ENCODE measurements at regions not wholly inside any gene's neighbourhood (a gene's known extent, or its start where the extent isn't known, plus 50 kb on each side); places are given as distances from the start of the nearest gene placed in this dataset.

DNA sequence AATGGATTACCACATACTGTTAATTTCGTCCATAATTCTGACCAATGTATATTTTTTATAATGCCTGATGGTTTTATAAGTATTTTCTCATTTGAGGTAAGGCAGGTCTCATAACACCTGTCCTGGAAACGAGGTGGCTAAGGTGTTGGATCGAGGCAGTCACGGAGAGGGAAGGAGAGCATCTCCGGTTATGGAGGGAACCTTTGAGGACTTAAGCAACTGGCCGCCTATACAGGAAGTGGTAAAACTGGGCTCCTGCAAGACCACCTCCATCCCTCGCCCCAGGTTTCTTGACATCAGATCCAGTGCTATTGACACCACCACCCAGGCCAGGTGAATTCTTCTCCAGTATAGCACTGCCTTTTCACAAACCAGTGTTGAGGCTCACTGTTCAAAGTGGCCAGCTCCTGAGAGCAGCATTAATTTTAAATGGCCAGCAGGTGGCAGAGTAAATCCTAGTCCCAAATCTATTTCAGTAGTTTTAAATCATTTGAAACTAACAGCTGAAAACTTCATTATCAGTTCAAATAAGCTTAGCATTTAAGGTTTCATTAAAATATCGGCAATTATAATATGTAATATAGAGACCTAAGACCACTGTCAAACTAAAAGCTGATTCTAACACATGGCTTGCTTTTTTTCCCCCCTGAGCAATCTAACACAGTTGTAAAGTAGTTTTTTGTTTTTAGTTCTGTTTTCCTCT is 100.8 kb downstream of the PPM1A start:
- DNase-seq = peak; percentile 25

DNA sequence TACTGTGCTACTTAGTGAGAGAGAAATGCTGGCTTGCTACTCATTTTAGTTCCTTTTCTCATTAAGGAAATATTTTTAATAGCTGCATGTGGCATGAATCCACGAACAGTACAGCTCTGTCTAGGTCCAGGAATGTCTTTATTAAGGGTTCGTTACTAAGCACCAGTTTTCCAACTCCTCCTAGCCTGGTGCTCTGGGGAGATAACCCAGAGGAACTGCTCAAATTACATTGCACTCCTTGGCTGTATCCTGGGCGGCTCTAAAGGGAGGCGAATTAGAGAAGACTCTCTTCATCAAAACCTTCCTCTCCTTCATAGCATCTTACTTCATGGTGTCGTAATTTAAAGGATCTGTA is 101.3 kb downstream of the PPM1A start:
- no peak for DNase-seq

DNA sequence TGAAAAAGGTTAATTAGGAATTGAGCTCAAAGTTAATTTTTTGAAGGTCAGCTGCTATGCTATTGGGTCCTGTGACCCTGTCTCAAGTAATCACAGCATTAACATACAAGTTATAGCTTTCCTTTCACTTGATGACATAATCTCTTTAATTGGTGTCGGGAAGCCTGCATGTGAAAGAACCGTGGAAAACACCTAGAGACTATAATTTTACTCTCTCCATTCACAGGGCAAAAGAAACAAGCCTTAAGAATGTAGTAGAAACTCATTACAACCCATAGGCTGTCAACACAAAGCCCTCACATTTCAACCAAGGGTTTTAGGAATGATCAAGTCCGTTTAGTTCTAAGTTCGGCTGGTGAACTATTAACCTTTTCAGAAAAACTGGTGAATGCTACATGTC is 104.4 kb downstream of the PPM1A start:
- no peak for DNase-seq

DNA sequence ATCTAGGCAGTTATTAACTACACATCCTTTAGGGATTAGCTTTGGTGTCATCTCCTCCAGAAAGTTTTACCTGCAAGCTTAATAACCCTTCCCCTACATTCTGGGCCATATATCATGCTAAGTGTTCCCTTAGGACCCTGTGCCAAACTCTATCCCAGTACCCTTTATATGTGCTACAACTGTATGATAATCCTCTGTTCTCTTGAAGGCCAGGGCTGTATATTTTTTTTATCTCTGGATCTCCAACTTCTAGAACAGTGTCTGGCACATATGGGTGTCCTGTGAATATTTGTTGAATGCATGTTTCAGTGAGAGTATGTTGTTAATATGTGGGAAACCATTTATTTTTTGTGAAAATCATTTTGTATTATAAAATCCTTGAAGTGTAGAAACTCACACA is 106.7 kb downstream of the PPM1A start:
- DNase-seq = no peak

DNA sequence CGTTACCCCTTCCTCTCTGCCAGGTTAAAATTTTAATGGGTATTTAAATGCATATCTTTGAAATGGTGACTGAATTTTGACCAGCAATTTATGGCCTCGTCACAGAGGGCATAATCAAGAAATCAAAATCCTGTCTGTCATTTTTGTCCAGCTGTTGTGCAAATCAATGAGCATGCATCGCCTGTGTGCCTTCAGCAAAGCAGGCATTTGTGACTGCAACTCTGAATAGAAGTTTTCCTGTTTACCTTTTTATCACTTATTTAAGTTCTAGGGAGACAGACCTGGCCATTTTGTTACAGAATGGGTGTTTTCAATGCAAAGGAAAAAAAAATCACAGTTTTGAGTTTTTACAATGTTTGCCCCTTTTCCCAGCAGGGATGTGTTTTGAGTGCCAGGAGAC is 107.4 kb downstream of the PPM1A start:
- DNase-seq = no peak

DNA sequence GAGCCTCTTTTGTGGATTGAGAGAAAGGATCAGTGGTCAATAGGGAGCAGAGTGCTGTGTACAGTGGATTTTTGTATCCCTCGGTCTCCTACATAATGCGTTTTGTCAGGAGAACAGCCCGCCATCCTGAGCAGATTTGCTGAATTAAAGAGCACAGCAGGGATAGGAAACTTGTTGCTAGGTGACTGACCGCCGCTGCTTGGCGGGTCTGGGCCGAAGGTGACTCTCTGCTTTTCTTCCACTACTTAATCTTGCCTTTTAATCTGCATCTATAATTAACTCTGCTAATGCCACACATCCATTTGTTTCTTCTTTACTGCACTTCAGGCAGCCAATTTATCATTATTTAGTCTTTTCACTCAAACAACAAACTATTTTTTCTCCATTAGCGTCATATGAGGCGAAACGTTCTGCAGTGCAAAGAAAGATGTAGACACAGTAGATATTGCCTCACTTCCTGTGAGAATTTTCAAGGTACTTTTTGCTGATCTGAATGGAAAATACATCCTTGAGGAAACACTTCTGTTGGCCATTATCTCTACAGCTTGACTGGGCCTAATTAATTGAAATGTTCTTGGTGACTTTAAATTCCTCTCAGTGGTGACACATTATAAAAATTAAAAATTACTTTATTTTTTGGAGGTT is 108.0 kb downstream of the PPM1A start:
- no peak for DNase-seq

DNA sequence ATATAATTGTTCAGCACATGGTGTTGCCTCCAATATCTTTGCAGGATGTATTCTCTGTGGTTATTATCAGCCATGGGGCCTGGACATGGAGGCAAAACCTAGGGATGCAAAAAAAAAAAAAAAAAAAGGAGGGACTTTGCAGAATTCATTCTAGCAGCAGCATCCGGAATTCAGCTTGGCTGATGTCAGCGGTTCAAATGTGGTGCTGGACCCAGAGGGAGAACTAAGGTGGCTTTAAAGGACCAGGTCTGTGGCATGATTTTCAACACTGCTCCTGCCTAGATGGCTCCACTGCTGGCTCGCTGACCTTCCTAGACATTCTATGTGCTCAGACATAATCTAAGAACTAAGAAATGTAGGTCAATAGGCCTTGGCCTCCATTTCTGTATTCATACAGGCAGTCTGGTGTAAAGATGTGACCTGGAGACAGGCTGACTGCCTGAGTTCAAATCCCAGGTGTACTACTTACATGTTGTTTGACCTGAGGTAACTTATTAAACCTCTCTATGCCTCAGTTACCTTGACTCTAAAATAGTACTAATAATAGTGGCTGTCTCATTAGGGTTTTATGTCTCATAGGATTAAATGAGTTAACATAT is 108.6 kb downstream of the PPM1A start:
- DNase-seq = no peak

DNA sequence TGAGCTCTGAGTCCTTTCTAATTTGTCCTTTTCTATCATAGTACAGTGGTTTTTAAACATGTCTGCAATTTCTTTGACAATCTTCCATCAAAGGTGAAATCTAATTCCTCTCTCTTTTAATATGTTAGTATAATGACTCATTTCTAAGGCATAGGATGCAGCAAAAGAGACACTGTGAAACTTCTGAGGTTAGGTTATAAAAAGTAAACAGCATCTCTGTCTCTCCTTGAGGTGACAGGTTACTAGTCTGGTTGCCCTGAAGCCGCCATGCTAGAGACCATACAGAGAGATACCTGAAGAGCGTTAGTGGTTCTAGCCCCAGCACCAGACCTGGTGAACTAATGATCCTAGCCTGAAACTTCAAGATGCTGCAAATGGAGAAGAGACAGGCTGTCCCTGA is 114.3 kb downstream of the PPM1A start:
- no peak for DNase-seq

DNA sequence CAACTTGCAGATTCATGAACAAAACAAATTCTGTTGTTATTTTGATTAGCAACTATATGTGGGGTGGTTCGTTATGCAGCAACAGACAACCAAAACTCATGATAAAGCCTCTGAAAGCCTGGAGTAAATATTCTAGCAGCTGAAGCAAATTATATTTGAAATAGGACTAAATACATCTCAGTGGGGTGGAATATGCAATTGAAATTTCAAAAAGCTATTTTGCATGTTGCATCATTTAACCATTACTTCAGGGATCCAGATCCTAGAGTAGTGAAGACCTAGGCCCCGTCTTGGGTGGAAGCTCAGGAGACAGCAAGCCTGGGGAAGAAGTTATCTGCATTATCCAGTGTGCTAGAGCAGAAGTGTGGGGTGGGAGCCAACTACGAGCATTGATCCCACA is 114.7 kb downstream of the PPM1A start:
- DNase-seq = no peak

DNA sequence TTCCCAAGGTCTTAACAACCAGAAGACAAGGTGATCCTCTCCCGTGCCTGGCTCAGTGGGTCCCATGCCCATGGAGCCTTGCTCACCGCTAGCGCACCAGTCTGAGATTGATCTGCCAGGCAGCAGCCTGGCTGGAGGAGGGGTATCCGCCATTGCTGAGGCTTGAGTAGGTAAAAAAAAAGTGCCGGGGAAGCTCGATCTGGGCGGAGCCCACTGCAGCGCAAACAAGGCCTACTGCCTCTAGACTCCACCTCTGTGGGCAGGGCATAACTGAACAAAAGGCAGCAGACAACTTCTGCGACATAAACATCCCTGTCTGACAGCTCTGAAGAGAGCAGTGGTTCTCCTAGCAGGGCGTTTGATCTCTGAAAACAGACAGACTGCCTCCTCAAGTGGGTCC is 104.0 kb downstream of the C14orf39 start:
- DNase-seq = no peak

Measured in KG1 (cell line).